ENCODE measurements at regions not wholly inside any gene's neighbourhood (a gene's known extent, or its start where the extent isn't known, plus 50 kb on each side); places are given as distances from the start of the nearest gene placed in this dataset.

DNA sequence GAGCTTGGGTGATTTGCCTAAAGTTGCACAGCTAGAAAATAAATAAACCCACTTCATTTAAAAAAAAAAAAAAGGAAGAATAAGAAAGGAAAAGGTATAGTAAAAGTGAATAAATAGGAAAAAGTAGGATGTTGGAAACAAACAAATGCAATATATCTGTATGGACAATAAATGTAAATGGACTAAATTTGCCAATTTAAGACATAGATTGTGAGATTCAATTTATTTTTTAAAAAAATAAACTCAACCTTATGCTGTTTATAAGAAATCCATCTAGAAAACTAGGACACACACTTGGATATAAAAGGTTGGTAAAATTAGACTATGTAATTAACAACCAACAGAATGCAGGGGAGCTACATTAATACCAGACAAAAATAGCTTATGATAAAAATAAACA lies 300.0 kb downstream of the AJAP1 start:
- TF ChIP-seq FOXK2 (IDR thresholded peaks at IDR 0.05) (no peak), FOXA1 (IDR thresholded peaks at IDR 0.05) (no peak), NFRKB (IDR thresholded peaks at IDR 0.05) (no peak), BHLHE40 (IDR thresholded peaks at IDR 0.05; ENCODE audit: borderline replicate concordance) (no peak), TARDBP (IDR thresholded peaks at IDR 0.05) (no peak), HDGF (IDR thresholded peaks at IDR 0.05; ENCODE audit: borderline replicate concordance) (no peak), L3MBTL2 (conservative IDR thresholded peaks at IDR 0.05) (no peak)

Data from HEK293T (cell line).